HEK293T (cell line): ENCODE measurements at regions not wholly inside any gene's neighbourhood (a gene's known extent, or its start where the extent isn't known, plus 50 kb on each side); places are given as distances from the start of the nearest gene placed in this dataset.

Experiments
- CTCF ChIA-PET: fragments of 350-600 bp; formaldehyde crosslinking; extraction: SDS; loops from one replicate; lab custom pipeline; 2021; ENCODE audit warnings: antibody characterized with exemption, inconsistent platforms; lab: Yijun Ruan, JAX
- POLR2A ChIA-PET: fragments of 350-600 bp; formaldehyde crosslinking; extraction: SDS; loops from one replicate; lab custom pipeline; 2020; ENCODE audit warnings: antibody characterized with exemption, inconsistent platforms; lab: Yijun Ruan, JAX
- DNase-seq: peaks from one replicate; pipeline ENCODE4 v3.0.0; 2012; ENCODE audit warnings: mixed read lengths; ENCODE audit errors: extremely low spot score
- ARNT ChIP-seq: fragments of 450-650 bp; IDR thresholded peaks from 2 replicates; pipeline ENCODE4 v1.6.1; 2017; ENCODE audit warnings: mild to moderate bottlenecking
- BHLHE40 ChIP-seq: fragments of 450-650 bp; IDR thresholded peaks from 2 replicates; pipeline ENCODE4 v1.6.1; 2016; ENCODE audit warnings: mild to moderate bottlenecking, moderate library complexity, borderline replicate concordance
- CTBP1 ChIP-seq: fragments of 450-650 bp; IDR thresholded peaks from 2 replicates; pipeline ENCODE4 v1.6.1; 2016; ENCODE audit warnings: borderline replicate concordance
- ELF4 ChIP-seq: fragments of 450-650 bp; IDR thresholded peaks from 2 replicates; pipeline ENCODE4 v1.6.1; 2017; ENCODE audit warnings: antibody characterized with exemption
- FOXA1 ChIP-seq: fragments of 450-650 bp; IDR thresholded peaks from 2 replicates; pipeline ENCODE4 v1.6.1; 2016; ENCODE audit warnings: mild to moderate bottlenecking
- FOXK2 ChIP-seq: fragments of 450-650 bp; IDR thresholded peaks from 2 replicates; pipeline ENCODE4 v1.6.1; 2016; ENCODE audit warnings: mild to moderate bottlenecking
- FOXM1 ChIP-seq: fragments of 450-650 bp; IDR thresholded peaks from 2 replicates; pipeline ENCODE4 v1.6.1; 2017; ENCODE audit warnings: mild to moderate bottlenecking, borderline replicate concordance
- HDGF ChIP-seq: fragments of 450-650 bp; IDR thresholded peaks from 2 replicates; pipeline ENCODE4 v1.6.1; 2017; ENCODE audit warnings: antibody characterized with exemption, borderline replicate concordance
- L3MBTL2 ChIP-seq: fragments of 450-650 bp; conservative IDR thresholded peaks from 2 replicates; pipeline ENCODE4 v1.6.1; 2016; ENCODE audit warnings: mild to moderate bottlenecking
- LEF1 ChIP-seq: fragments of 450-650 bp; IDR thresholded peaks from 2 replicates; pipeline ENCODE4 v1.6.1; 2017; ENCODE audit warnings: mild to moderate bottlenecking, borderline replicate concordance
- NFRKB ChIP-seq: fragments of 450-650 bp; IDR thresholded peaks from 2 replicates; pipeline ENCODE4 v1.6.1; 2016; ENCODE audit warnings: mild to moderate bottlenecking, moderate library complexity
- PKNOX1 ChIP-seq: fragments of 450-650 bp; IDR thresholded peaks from 2 replicates; pipeline ENCODE4 v1.6.1; 2016
- SP1 ChIP-seq: fragments of 450-650 bp; IDR thresholded peaks from 2 replicates; pipeline ENCODE4 v1.6.1; 2017
- SUZ12 ChIP-seq: fragments of 450-650 bp; IDR thresholded peaks from 2 replicates; pipeline ENCODE4 v1.6.1; 2016; ENCODE audit warnings: mild to moderate bottlenecking
- TARDBP ChIP-seq: fragments of 450-650 bp; IDR thresholded peaks from 2 replicates; pipeline ENCODE4 v1.6.1; 2016
- ZNF384 ChIP-seq: fragments of 450-650 bp; IDR thresholded peaks from 2 replicates; pipeline ENCODE4 v1.6.1; 2016

GRCh38 chr10:131654471-131655087, 246.2 kb upstream of the PPP2R2D start:
- TF ChIP-seq HDGF (no peak), SUZ12 (no peak), TARDBP (no peak), NFRKB (no peak)
- ChIA-PET CTCF (no interaction called here), POLR2A (no interaction called here)
- DNase-seq = no peak

GRCh38 chr10:131655101-131655849, 245.5 kb upstream of the PPP2R2D start:
- ChIA-PET POLR2A (no interaction called here), CTCF (no interaction called here)
- TF ChIP-seq HDGF (no peak), LEF1 (no peak), ARNT (no peak), ZNF384 (no peak), FOXA1 (no peak), SP1 (no peak), SUZ12 (no peak), BHLHE40 (no peak)
- no peak for DNase-seq

- POLR2A ChIA-PET = no interaction called here
- DNase-seq = no peak
- TF ChIP-seq SUZ12 = no peak
- TF ChIP-seq PKNOX1 = no peak
- no peak for TF ChIP-seq ZNF384
- TF ChIP-seq LEF1 = no peak
- no peak for TF ChIP-seq FOXK2
- TF ChIP-seq ELF4 = no peak
- no peak for TF ChIP-seq SP1
- no peak for TF ChIP-seq FOXA1
- TF ChIP-seq L3MBTL2 = no peak
- no peak for TF ChIP-seq ARNT
- no peak for TF ChIP-seq TARDBP
- TF ChIP-seq CTBP1 = no peak
- no peak for TF ChIP-seq BHLHE40
- CTCF ChIA-PET = no interaction called here
Measured at GRCh38 chr10:131656009-131656408, 244.8 kb upstream of the PPP2R2D start.

- DNase-seq = no peak
Measured at GRCh38 chr10:131656431-131656841, 244.4 kb upstream of the PPP2R2D start.

GRCh38 chr10:131657318-131657984, 243.4 kb upstream of the PPP2R2D start:
- POLR2A ChIA-PET = no interaction called here
- TF ChIP-seq SUZ12 (no peak), HDGF (no peak), LEF1 (no peak), FOXM1 (no peak), ELF4 (no peak), BHLHE40 (no peak), NFRKB (no peak), FOXK2 (no peak), PKNOX1 (no peak), CTBP1 (no peak), FOXA1 (no peak), ZNF384 (no peak), ARNT (no peak), L3MBTL2 (no peak), TARDBP (no peak), SP1 (no peak)
- CTCF ChIA-PET = interaction anchor here (0.9 kb wide), 1 partner anchor 26 kb away, joined by 3 read pairs; no protein-coding TSS in a partner anchor
- no peak for DNase-seq

More at GRCh38 chr10:131656431-131656841, 244.4 kb upstream of the PPP2R2D start:
- POLR2A ChIA-PET = no interaction called here
- CTCF ChIA-PET = no interaction called here
- TF ChIP-seq PKNOX1 = no peak
- TF ChIP-seq L3MBTL2 = 0 out of 2 replicates have a peak, but pooled peaks have one; percentile 19

- DNase-seq = no peak
- TF ChIP-seq HDGF = no peak
- no peak for TF ChIP-seq ZNF384
- no peak for TF ChIP-seq SP1
- TF ChIP-seq TARDBP = no peak
- POLR2A ChIA-PET = no interaction called here
- CTCF ChIA-PET = interaction anchor here (0.5 kb wide), 1 partner anchor 228 kb away, joined by 3 read pairs; no protein-coding TSS in a partner anchor
Measured at GRCh38 chr10:131657985-131658330, 242.8 kb upstream of the PPP2R2D start.
